Parathyroid adenoma (tissue), 2 donors: ENCODE measurements at regions not wholly inside any gene's neighbourhood (a gene's known extent, or its start where the extent isn't known, plus 50 kb on each side); places are given as distances from the start of the nearest gene placed in this dataset.
"Not testable (repeated sequence)": the region's sequence is repeated elsewhere in the genome, so short reads cannot be mapped to it uniquely, and the experiment has no call there.

Experiments used
- H2AFZ ChIP-seq: fragments of 300-600 bp; sonication (generic); one replicate; pipeline ENCODE4 v1.7.0; 2017; ENCODE audit warnings: antibody characterized with exemption, mild to moderate bottlenecking
- H3K27ac ChIP-seq: fragments of 300-600 bp; sonication (generic); one replicate; pipeline ENCODE4 v1.7.0; 2017
- H3K27me3 ChIP-seq: fragments of 300-600 bp; sonication (generic); one replicate; pipeline ENCODE4 v1.7.0; 2017; ENCODE audit warnings: low read length; ENCODE audit not compliant: control insufficient read depth, insufficient read depth
- H3K36me3 ChIP-seq: fragments of 300-600 bp; sonication (generic); one replicate; pipeline ENCODE4 v1.7.0; 2017; ENCODE audit warnings: low read length; ENCODE audit not compliant: control insufficient read depth, insufficient read depth
- H3K4me1 ChIP-seq: fragments of 300-600 bp; sonication (generic); one replicate; pipeline ENCODE4 v1.7.0; 2017; ENCODE audit warnings: control low read depth
- H3K4me2 ChIP-seq: fragments of 300-600 bp; sonication (generic); one replicate; pipeline ENCODE4 v1.7.0; 2017; ENCODE audit warnings: low read length
- H3K4me3 ChIP-seq: fragments of 300-600 bp; sonication (generic); one replicate; pipeline ENCODE4 v1.7.0; 2017; ENCODE audit warnings: low read depth, low read length
- H3K79me2 ChIP-seq: fragments of 300-600 bp; sonication (generic); one replicate; pipeline ENCODE4 v1.7.0; 2017; ENCODE audit warnings: control low read depth
- H3K9ac ChIP-seq: fragments of 300-600 bp; sonication (generic); one replicate; pipeline ENCODE4 v1.7.0; 2017; ENCODE audit warnings: mild to moderate bottlenecking
- H3K9me3 ChIP-seq: fragments of 300-600 bp; sonication (generic); one replicate; pipeline ENCODE4 v1.7.0; 2017; ENCODE audit warnings: low read length; ENCODE audit not compliant: control insufficient read depth
- TF ChIP-seq, protein P1 (sequence below): fragments of 300-600 bp; sonication (generic); IDR thresholded peaks from one replicate; pipeline ENCODE4 v1.7.0; 2017; ENCODE audit warnings: antibody characterized with exemption, mild to moderate bottlenecking
- donor health status: primary hyperparathyroidism.

DNA sequence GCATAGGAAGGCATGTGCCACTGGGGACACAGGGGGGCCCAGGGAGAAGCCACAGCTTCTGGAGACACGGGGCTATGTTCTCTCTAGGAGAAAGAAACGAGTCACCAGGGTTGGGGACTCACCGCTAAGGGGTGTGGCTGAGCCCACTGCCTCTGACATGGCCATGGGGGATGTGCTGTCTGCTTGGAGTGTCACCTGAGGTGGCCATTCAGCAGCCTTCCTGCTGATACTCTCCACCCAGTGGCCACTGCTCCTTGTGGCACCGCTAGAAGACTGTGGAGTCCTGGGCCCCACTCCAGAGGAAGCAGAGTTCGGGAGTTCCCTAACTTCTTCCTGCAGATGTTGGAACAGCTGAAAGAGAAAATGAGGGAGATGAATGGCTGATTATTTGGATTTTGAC is 91.2 kb upstream of the SLC45A1 start:
- Histone ChIP-seq H3K36me3 (no peaks in the 10 kb centered on the region), H3K27me3 (no peaks in the 10 kb centered on the region), H3K4me1 (no peaks in the 10 kb centered on the region), H3K27ac (no peak overlapping the region), H3K79me2 (no peaks in the 10 kb centered on the region), H2AFZ (no peak overlapping the region), H3K9ac (no peak overlapping the region), H3K4me2 (no peak overlapping the region), H3K4me3 (no peak overlapping the region), H3K9me3 (no peaks in the 10 kb centered on the region)
- TF ChIP-seq, protein P1, sequence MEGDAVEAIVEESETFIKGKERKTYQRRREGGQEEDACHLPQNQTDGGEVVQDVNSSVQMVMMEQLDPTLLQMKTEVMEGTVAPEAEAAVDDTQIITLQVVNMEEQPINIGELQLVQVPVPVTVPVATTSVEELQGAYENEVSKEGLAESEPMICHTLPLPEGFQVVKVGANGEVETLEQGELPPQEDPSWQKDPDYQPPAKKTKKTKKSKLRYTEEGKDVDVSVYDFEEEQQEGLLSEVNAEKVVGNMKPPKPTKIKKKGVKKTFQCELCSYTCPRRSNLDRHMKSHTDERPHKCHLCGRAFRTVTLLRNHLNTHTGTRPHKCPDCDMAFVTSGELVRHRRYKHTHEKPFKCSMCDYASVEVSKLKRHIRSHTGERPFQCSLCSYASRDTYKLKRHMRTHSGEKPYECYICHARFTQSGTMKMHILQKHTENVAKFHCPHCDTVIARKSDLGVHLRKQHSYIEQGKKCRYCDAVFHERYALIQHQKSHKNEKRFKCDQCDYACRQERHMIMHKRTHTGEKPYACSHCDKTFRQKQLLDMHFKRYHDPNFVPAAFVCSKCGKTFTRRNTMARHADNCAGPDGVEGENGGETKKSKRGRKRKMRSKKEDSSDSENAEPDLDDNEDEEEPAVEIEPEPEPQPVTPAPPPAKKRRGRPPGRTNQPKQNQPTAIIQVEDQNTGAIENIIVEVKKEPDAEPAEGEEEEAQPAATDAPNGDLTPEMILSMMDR = no peak

DNA sequence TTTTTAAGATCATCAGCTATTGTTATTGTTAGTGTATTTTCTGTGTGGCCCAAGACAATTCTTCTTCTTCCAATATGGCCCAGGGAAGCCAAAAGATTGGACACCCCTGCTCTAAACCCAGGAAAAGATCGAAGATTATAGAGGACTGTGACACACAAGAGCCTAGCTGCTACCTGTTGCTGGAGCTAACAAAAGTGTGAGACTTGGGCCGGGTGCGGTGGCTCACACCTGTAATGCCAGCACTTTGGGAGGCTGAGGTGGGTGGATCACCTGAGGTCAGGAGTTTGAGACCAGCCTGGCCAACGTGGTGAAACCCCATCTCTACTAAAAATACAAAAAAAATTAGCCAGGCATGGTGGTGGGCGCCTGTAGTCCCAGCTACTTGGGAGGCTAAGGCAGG is 91.9 kb upstream of the SLC45A1 start:
- H3K27ac ChIP-seq, H2AFZ ChIP-seq, H3K36me3 ChIP-seq, H3K4me1 ChIP-seq, H3K79me2 ChIP-seq, H3K9ac ChIP-seq, H3K9me3 ChIP-seq, H3K4me3 ChIP-seq, H3K27me3 ChIP-seq, H3K4me2 ChIP-seq: not testable (repeated sequence)

DNA sequence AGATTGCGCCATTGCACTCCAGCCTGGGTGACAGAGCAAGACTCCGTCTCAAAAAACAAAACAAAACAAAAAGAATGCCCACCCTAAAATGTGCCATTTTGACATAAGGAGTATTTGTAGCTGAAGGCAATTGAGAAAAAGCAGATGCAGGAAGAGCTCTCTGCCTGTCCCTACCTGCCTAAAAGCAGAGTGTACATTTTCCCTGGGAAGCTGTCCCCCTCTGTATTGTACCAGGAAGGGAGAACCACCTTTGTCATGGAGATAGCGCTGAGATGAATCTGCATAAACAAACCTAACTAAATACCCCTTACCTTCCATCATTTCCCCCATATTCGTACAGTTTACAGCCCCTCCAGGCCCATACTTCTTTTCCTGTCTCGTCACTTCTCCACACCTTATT is 94.4 kb upstream of the SLC45A1 start:
- no peaks in the 10 kb centered on the region for H3K79me2 ChIP-seq
- H3K9ac ChIP-seq = no peak overlapping the region
- H3K36me3 ChIP-seq = no peaks in the 10 kb centered on the region
- TF ChIP-seq, protein P1 = no peak
- no peak overlapping the region for H3K4me3 ChIP-seq
- H3K9me3 ChIP-seq = no peaks in the 10 kb centered on the region
- no peaks in the 10 kb centered on the region for H3K4me1 ChIP-seq
- no peaks in the 10 kb centered on the region for H3K27me3 ChIP-seq
- H2AFZ ChIP-seq = no peak overlapping the region
- no peak overlapping the region for H3K27ac ChIP-seq
- no peak overlapping the region for H3K4me2 ChIP-seq

DNA sequence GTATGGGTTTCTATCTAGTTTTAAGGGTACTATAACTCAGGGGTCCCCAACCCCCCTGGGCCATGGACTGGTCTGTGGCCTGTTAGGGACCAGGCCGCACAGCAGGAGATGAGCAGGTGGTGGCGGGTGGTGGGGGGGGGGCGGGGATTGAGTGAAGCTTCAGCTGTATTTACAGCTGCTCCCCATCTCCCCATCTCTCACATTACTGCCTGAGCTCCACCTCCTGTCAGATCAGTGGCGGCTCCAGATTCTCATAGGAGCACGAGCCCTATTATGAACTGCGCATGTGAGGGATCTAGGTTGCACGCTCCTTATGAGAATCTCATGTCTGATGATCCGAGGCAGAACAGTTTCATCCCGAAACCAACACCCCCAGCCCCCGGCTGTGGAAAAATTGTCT is 95.1 kb upstream of the SLC45A1 start:
- TF ChIP-seq, protein P1 = no peak
- Histone ChIP-seq H3K4me3 (no peak overlapping the region), H3K27ac (no peak overlapping the region), H3K4me1 (no peaks in the 10 kb centered on the region), H3K9me3 (no peaks in the 10 kb centered on the region), H3K9ac (no peak overlapping the region), H3K79me2 (no peaks in the 10 kb centered on the region), H2AFZ (no peak overlapping the region), H3K4me2 (no peak overlapping the region), H3K27me3 (no peaks in the 10 kb centered on the region), H3K36me3 (no peaks in the 10 kb centered on the region)

DNA sequence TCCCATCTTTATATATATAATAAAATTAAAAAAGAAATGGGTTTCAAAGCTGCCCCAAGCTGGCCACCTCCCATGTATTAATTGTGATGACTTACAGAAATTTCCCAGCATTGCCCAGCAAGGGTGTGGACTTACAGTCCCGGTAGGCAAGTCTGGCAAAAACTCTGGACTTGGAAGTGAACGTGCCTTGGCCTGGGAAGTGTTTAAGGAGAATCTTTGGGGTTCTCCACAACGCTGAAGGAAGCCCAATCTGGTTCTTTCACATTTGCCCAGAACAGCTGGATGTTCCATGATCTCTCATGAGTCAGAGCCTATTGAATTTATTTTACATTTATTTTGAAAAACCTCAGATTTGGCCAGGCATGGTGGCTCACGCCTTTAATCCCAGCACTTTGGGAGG is 98.4 kb upstream of the SLC45A1 start:
- Histone ChIP-seq H3K4me2 (no peak overlapping the region), H2AFZ (no peak overlapping the region), H3K36me3 (no peaks in the 10 kb centered on the region), H3K27me3 (no peaks in the 10 kb centered on the region), H3K27ac (no peak overlapping the region), H3K79me2 (no peaks in the 10 kb centered on the region), H3K4me3 (no peak overlapping the region), H3K9me3 (no peaks in the 10 kb centered on the region), H3K4me1 (no peaks in the 10 kb centered on the region), H3K9ac (no peak overlapping the region)
- TF ChIP-seq, protein P1 = no peak
